ENCODE measurements at regions not wholly inside any gene's neighbourhood (a gene's known extent, or its start where the extent isn't known, plus 50 kb on each side); places are given as distances from the start of the nearest gene placed in this dataset.
A peak's percentile ranks its signal among the peaks of the same experiment; 100 is the strongest.

GRCh38 chr12:115140981-115141655, 457.1 kb upstream of the TBX3 start:
- Histone ChIP-seq H3K9me3 (no peaks in the 10 kb centered on the region), H3K27me3 (no peaks in the 10 kb centered on the region), H3K27ac (no peak overlapping the region), H3K4me1 (no peaks in the 10 kb centered on the region), H3K4me3 (no peak overlapping the region), H3K36me3 (no peaks in the 10 kb centered on the region)
- ATAC-seq: no peak
- no peak for DNase-seq
- no peak for TF ChIP-seq CTCF (IDR thresholded peaks at IDR 0.05)
- intact Hi-C loops (cut with DNase I): no loop called here

- intact Hi-C loops (cut with DNase I): no loop called here
Measured at GRCh38 chr12:115137812-115138521, 454.0 kb upstream of the TBX3 start.

GRCh38 chr12:115135800-115136211, 451.8 kb upstream of the TBX3 start:
- peak; percentile 66 for ATAC-seq
- Histone ChIP-seq H3K27me3 (no peaks in the 10 kb centered on the region), H3K4me3 (no peak overlapping the region), H3K4me1 (no peaks in the 10 kb centered on the region), H3K36me3 (no peaks in the 10 kb centered on the region), H3K27ac (no peak overlapping the region), H3K9me3 (no peaks in the 10 kb centered on the region)
- no peak for TF ChIP-seq CTCF (IDR thresholded peaks at IDR 0.05)
- peak; percentile 64 for DNase-seq
- intact Hi-C loops (cut with DNase I): no loop called here

More at GRCh38 chr12:115137812-115138521, 454.0 kb upstream of the TBX3 start:
- DNase-seq (no peak), ATAC-seq (no peak)
- H3K36me3 ChIP-seq: no peaks in the 10 kb centered on the region
- H3K4me3 ChIP-seq: no peak overlapping the region
- no peak overlapping the region for H3K27ac ChIP-seq
- no peak for TF ChIP-seq CTCF (IDR thresholded peaks at IDR 0.05)
- no peaks in the 10 kb centered on the region for H3K27me3 ChIP-seq
- no peaks in the 10 kb centered on the region for H3K4me1 ChIP-seq
- no peaks in the 10 kb centered on the region for H3K9me3 ChIP-seq

- no peak for TF ChIP-seq CTCF (IDR thresholded peaks at IDR 0.05)
- no peak for DNase-seq
- no peaks in the 10 kb centered on the region for H3K27me3 ChIP-seq
- no peak for ATAC-seq
- intact Hi-C loops (cut with DNase I): no loop called here
- H3K4me3 ChIP-seq: no peak overlapping the region
- H3K27ac ChIP-seq: no peak overlapping the region
- H3K36me3 ChIP-seq: no peaks in the 10 kb centered on the region
- no peaks in the 10 kb centered on the region for H3K9me3 ChIP-seq
- no peaks in the 10 kb centered on the region for H3K4me1 ChIP-seq
Measured at GRCh38 chr12:115134298-115134697, 450.3 kb upstream of the TBX3 start.

- Histone ChIP-seq H3K9me3 (no peaks in the 10 kb centered on the region), H3K4me1 (no peaks in the 10 kb centered on the region), H3K27ac (no peak overlapping the region), H3K36me3 (no peaks in the 10 kb centered on the region), H3K4me3 (no peak overlapping the region), H3K27me3 (no peaks in the 10 kb centered on the region)
- DNase-seq: no peak
- no peak for TF ChIP-seq CTCF (IDR thresholded peaks at IDR 0.05)
- ATAC-seq: no peak
- intact Hi-C loops (cut with DNase I): no loop called here
Measured at GRCh38 chr12:115132905-115133304, 448.9 kb upstream of the TBX3 start.
